Anterior cingulate cortex (tissue), 58 donors: ENCODE measurements at regions not wholly inside any gene's neighbourhood (a gene's known extent, or its start where the extent isn't known, plus 50 kb on each side); places are given as distances from the start of the nearest gene placed in this dataset.
"Not testable (repeated sequence)": the region's sequence is repeated elsewhere in the genome, so short reads cannot be mapped to it uniquely, and the experiment has no call there.

Experiments
- DNase-seq, 58 donors: peaks; one replicate each; lab custom pipeline; 2025; lab: John Stamatoyannopoulos, UW

- DNase-seq: no peak
These were observed 62.6 kb upstream of the WNT7B start for GRCh38 chr22:46039535-46039934.

- no peak for DNase-seq
These were observed 63.8 kb upstream of the WNT7B start for GRCh38 chr22:46040471-46041465.

- no peak for DNase-seq
These were observed 64.7 kb upstream of the WNT7B start for GRCh38 chr22:46041642-46042041.

- DNase-seq: no peak
These were observed 65.8 kb upstream of the WNT7B start for GRCh38 chr22:46042786-46043185.

- peak in 1 of 58 donors; percentile 33 for DNase-seq
These were observed 66.4 kb upstream of the WNT7B start for GRCh38 chr22:46043339-46043738.

DNA sequence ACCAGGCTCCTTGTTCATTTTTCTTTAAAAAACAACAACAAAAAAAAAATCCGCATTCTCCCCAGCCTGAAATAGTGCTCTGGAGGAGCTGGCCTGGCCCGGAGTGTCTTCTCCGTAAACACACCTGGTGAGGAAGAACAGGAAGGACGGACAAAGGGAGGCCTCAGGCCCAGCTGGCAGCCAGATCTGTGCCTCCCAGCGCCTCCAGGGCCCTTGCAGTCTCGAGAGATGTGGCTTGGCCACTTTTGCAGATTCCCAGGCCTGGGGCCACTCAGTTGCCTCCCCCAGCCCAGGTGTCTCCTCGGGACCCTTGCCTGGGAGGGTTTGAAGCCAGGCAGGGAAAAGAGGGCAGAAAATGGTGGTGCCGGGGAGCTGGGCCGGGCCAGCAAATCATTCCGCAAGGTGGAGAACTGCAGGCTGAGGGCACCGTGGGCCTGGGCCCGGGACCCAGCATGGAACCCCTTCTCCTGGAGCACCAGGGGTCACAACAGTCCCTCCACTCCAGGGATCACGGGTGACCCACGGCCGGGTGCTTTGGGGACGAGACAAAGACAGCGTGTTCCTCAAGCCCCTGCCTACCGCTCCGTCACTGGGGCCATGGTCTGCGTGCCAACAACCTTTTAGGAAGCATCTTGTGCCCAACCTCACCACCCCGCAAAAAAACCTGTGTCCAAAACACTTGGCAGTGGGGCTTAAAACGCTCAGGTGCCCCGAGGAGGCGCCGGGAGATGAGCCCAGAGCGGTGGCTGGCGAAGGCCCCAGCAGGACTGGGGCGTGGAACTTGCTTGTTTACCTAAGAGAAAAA is 67.1 kb upstream of the WNT7B start:
- DNase-seq: peak in 2 of 58 donors; percentile 52 to 60

DNA sequence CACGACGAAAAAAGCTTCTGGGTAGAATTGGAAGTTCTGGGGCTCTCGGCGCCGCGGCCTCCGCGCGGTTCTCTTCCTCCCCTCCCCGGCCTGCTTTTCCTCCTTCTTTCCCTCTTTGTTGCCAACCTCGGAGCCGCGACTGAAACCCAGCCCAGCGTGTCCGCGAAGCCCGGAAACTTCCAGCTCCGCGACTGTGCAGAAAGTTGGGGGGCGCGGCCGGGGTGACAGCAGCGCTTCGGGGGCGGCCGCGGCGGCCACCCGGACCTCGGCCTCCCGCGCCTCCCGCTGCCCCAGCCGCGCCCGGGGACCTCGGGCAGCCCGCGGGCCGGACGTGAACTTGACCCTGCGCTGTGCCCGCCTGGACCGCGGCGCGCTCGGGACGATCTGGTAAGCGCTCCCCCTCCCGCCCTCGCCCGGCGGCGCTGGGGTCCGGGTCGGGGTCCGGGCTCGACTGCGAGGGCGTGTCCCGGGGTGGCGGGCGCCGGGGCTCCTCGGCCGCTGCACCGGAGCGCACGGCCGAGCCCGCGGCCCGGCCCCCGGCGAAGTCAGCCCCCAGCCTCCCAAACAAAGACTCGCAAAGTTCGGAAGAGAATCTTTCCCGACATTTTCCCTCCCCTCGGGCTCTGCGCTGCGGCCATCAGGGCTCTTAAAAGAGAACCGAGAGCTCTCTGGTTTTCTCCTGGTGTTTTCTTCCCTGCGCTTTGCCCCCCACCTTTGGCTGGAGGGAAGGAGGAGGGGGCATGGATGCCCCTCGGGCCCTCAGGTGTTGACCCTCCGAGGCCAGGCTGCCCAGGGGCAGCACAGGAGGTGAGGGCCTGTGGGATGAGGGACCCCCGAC is 67.9 kb upstream of the WNT7B start:
- peak in 4 of 58 donors; percentile 48 to 61 (median 54) for DNase-seq

- peak in 24 of 58 donors; percentile 41 to 88 (median 64) for DNase-seq
These were observed 68.7 kb upstream of the WNT7B start for GRCh38 chr22:46045459-46046298.

- DNase-seq: no peak
These were observed 69.3 kb upstream of the WNT7B start for GRCh38 chr22:46046299-46046685.

DNA sequence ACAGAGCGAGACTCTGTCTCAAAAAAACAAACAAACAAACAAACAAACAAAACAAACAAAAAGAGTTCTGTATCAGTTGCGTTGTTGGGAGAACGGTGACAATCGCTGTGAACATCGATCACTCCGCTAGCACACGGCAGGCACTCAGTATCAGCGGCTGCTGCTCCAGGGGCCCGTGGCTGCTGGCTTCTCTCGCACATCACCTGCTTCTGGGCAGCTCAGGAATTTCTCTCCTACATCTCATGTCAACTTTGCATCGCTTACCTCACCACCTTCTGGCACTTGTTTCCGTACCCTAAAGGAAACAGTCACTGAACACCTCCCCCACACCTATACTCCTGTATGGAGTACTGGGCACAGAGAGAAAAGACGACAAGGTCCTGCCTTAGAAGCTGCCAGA is 70.3 kb upstream of the WNT7B start:
- DNase-seq: no peak

DNA sequence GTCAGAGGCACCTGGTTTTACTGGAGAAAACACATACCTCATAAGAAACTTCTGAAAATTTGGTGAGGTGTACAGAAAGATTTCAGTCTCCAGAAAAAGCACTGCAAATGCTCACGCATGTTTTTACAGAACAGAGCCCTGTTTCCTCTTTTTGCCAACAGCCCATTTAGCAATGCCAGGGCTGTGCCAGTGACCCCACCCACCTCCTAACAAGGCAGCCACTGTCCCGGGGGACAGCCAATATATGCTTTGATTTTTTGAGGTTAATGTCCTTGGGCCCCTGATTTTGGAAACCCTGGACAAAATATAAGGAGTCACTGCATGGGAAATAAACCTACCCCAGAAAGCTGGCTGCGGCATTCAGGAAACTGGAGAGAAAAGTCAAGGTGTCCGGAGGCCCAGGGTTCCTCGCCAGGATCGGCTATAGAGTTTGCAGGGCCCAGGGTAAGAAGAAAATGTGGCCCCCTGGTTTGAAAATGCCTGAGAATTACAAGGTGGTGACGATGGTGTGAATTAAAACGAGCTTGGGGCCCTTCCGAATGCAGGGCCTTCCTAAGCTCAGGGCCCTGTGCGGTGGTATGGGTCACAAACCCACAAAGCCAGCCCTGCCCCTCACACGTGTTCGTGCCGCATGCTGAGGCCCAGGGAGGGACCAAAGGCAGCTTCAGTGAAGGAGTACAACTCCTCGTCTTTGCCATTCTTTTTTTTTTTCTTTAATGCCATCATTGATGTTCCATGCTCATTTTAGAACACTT is 71.1 kb upstream of the WNT7B start:
- peak in 3 of 58 donors; percentile 34 to 66 (median 45) for DNase-seq

DNA sequence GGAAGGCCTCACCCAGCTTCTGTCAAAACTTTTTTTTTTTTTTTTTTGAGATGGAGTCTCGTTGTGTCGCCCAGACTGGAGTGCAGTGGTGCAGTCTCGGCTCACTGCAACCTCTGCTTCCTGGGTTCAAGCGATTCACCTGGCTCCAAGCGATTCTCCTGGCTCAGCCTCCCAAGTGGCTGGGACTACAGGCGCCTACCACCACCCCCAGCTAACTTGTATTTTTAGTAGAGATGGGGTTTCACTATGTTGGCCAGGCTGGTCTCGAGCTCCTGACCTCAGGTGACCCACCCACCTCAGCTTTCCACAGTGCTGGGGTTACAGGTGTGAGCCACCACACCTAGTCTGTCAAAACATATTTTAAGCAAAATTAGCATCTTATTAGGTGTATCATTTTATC is 71.7 kb upstream of the WNT7B start:
- DNase-seq: not testable (repeated sequence)

- no peak for DNase-seq
These were observed 72.9 kb upstream of the WNT7B start for GRCh38 chr22:46049726-46050450.

DNA sequence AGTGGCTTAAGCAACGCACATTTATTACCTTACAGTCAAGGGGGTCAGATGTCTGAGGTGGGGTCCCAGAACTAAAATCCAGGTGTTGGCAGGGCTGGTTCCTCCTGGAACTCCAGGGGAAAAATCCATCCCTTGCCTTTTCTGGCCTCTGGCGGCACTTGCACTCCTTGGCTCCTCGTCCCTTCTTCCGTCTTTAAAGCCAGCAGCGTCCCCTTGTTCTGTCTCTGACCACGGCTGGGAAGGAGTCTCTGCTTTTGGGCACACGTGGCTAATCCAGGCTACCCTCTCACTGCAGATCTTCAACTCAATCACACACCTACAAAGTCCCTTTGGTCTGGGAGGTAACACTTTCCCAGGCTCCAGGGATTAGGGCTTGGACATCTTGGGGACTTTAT is 73.5 kb upstream of the WNT7B start:
- DNase-seq: no peak

GRCh38 chr22:46050916-46051614 is 74.1 kb upstream of the WNT7B start:
- no peak for DNase-seq

GRCh38 chr22:46051646-46052045 is 74.7 kb upstream of the WNT7B start:
- no peak for DNase-seq

DNA sequence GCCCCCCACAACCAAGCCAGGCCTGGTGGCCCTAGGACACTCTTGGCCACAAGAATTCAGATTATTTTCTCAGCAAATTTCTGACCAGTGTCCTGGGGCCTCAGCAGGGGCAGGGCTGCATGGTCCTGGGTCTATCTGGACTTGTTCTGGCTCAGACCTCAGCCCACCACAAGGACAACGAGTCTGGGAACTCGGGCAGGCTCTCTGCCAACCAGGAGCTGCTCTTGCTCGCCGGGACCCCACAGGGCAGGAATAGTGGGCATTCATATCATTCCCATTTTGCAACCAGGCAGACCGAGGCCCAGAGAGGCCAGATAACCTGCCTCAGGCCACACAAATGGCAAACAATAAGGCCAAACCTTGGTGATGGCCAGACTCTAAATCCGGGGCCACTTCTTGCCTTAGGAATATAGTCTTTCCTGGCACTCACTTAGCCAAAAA is 75.4 kb upstream of the WNT7B start:
- no peak for DNase-seq
